ENCODE measurements at regions not wholly inside any gene's neighbourhood (a gene's known extent, or its start where the extent isn't known, plus 50 kb on each side); places are given as distances from the start of the nearest gene placed in this dataset.

- TF ChIP-seq CTCF (IDR thresholded peaks at IDR 0.05) (no peak), POLR2A (IDR thresholded peaks at IDR 0.05) (no peak)
Observed at GRCh38 chr5:34570143-34570542, 86.0 kb upstream of the RAI14 start.

All from right lobe of liver (tissue), 4 donors.